Liver (tissue), 8 donors: ENCODE measurements at regions not wholly inside any gene's neighbourhood (a gene's known extent, or its start where the extent isn't known, plus 50 kb on each side); places are given as distances from the start of the nearest gene placed in this dataset.

Source experiments
- DNase-seq: peaks from one replicate; pipeline ENCODE4 v3.0.0-alpha.2; 2017; ENCODE audit warnings: low spot score
- H3K27ac ChIP-seq, 2 donors: one replicate each; pipeline ENCODE4 v1.7.0; 2013; ENCODE audit warnings: inconsistent platforms in 2 of 2, low read length in 2 of 2, control low read depth in 1 of 2, low read depth in 1 of 2, mild to moderate bottlenecking in 1 of 2
- H3K27me3 ChIP-seq, 4 donors: one replicate each; pipeline versions ENCODE4 v1.6.1 to v1.7.0; 2013; ENCODE audit warnings: low read length in 3 of 4, inconsistent platforms in 1 of 4, mild to moderate bottlenecking in 1 of 4, moderate library complexity in 1 of 4; ENCODE audit not compliant: control insufficient read depth in 4 of 4, insufficient read depth in 4 of 4
- H3K36me3 ChIP-seq, 4 donors: one replicate each; pipeline versions ENCODE4 v1.6.1 to v1.7.0; 2013; ENCODE audit warnings: low read length in 3 of 4, mild to moderate bottlenecking in 3 of 4, low read depth in 1 of 4, moderate library complexity in 1 of 4; ENCODE audit not compliant: control insufficient read depth in 4 of 4, insufficient read depth in 3 of 4
- H3K4me1 ChIP-seq, 4 donors: one replicate each; pipeline versions ENCODE4 v1.6.1 to v1.7.0; 2013; ENCODE audit warnings: low read length in 3 of 4, mild to moderate bottlenecking in 3 of 4, moderate library complexity in 1 of 4; ENCODE audit not compliant: control insufficient read depth in 4 of 4, insufficient read depth in 4 of 4
- H3K4me3 ChIP-seq, 3 donors: one replicate each; pipeline versions ENCODE4 v1.6.1 to v1.7.0; 2013; ENCODE audit warnings: low read length in 3 of 3, control low read depth in 1 of 3, low read depth in 1 of 3, mild to moderate bottlenecking in 1 of 3
- H3K9ac ChIP-seq, 2 donors: one replicate each; pipeline ENCODE4 v1.7.0; 2013; ENCODE audit warnings: low read length in 2 of 2, mild to moderate bottlenecking in 2 of 2, moderate library complexity in 2 of 2, control low read depth in 1 of 2, low read depth in 1 of 2
- H3K9me3 ChIP-seq, 4 donors: one replicate each; pipeline versions ENCODE4 v1.6.1 to v1.7.0; 2013; ENCODE audit warnings: low read length in 3 of 4; ENCODE audit not compliant: control insufficient read depth in 4 of 4
- FOXA2 ChIP-seq: IDR thresholded peaks from 2 replicates; pipeline ENCODE4 v1.6.1; 2016; ENCODE audit warnings: antibody characterized with exemption
- GABPA ChIP-seq, 2 donors: IDR thresholded peaks in 1 of 2; conservative IDR thresholded peaks in 1 of 2; 2 replicates each; pipeline ENCODE4 v1.6.1; 2016; ENCODE audit warnings: antibody characterized with exemption in 2 of 2, mild to moderate bottlenecking in 1 of 2, moderate library complexity in 1 of 2
- HNF4A ChIP-seq, 2 donors: conservative IDR thresholded peaks; 2 replicates each; pipeline ENCODE4 v1.6.1; 2016; ENCODE audit warnings: antibody characterized with exemption in 2 of 2, mild to moderate bottlenecking in 2 of 2
- HNF4G ChIP-seq: IDR thresholded peaks from 2 replicates; pipeline ENCODE4 v1.6.1; 2016; ENCODE audit warnings: antibody characterized with exemption
- JUND ChIP-seq, 2 donors: IDR thresholded peaks; 2 replicates each; pipeline ENCODE4 v1.6.1; 2016; ENCODE audit warnings: antibody characterized with exemption in 2 of 2
- RAD21 ChIP-seq, 2 donors: IDR thresholded peaks; 2 replicates each; pipeline ENCODE4 v1.6.1; 2016; ENCODE audit warnings: antibody characterized with exemption in 2 of 2, mild to moderate bottlenecking in 2 of 2
- RXRA ChIP-seq, 2 donors: IDR thresholded peaks; 2 replicates each; pipeline ENCODE4 v1.6.1; 2017 to 2018; ENCODE audit warnings: antibody characterized with exemption in 2 of 2, mild to moderate bottlenecking in 1 of 2
- TAF1 ChIP-seq: conservative IDR thresholded peaks from 2 replicates; pipeline ENCODE4 v1.6.1; 2016; ENCODE audit warnings: antibody characterized with exemption, mild to moderate bottlenecking
- YY1 ChIP-seq: IDR thresholded peaks from 2 replicates; pipeline ENCODE4 v1.6.1; 2016; ENCODE audit warnings: antibody characterized with exemption, mild to moderate bottlenecking
- WGBS: extraction: QIAGEN DNeasy Blood & Tissue Kit; methylation state at CpG from one replicate; pipeline ENCODE4 v1.1.7; 2013; 5-methylcytosine and 5-hydroxymethylcytosine counted together
- TF ChIP-seq, protein P1 (sequence below): IDR thresholded peaks from 2 replicates; pipeline ENCODE4 v1.6.1; 2016; ENCODE audit warnings: antibody characterized with exemption
- TF ChIP-seq, protein P2 (sequence below): IDR thresholded peaks from 2 replicates; pipeline ENCODE4 v1.6.1; 2016; ENCODE audit warnings: antibody characterized with exemption, mild to moderate bottlenecking
- TF ChIP-seq, protein P3 (sequence below): IDR thresholded peaks from 2 replicates; pipeline ENCODE4 v1.6.1; 2016; ENCODE audit warnings: antibody characterized with exemption
- TF ChIP-seq, protein P4 (sequence below): fragments of 150-350 bp; IDR thresholded peaks from 2 replicates; pipeline ENCODE4 v1.5.1; 2017; ENCODE audit warnings: improper control_type of control experiment, low read depth, low read length; ENCODE audit not compliant: missing input control
- donor health status: healthy.
- donor health status: healthy.
- donor health status: healthy.
- donor health status: healthy.
- donor health status: healthy.

DNA sequence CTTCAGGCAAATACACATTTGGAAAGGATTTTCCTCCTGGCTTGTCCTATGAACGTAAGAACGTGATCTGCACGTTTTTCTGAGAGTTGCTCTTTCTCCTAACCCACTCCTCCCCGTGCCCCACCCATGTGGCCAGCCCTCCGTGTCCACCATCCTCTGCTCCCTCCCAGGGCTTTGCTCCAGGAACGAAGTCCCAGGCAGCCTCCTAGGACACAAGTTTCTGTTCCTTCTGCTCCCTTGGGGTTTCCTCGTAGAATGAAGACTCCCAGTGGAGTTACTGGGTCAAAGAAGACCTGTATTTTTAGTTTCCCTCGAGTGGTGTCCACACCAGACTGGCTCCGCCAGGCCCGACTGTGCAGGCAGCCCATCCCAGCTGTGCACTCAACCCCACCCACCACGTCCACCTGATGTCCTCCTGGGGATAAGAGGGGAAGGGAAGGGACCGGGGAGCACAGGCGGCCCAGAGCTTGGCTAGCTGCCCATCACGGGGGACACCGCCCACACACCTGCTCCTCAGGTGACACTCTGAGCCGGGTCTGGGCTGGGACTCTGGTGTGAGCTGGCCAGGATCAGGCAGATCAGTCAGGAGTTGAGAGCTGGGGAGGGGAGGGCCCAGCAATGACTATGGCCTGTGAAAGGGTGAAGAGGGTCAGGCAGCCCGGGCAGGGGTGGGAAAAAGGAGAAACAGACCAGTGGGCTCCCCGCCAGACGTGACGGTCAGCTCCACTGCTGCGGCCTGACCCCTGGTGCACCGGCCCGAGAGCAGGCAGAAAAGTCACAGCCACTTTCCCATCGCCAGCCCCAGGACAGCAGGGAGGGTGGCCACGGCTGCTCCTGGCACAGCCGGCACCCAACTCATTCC is 54.3 kb upstream of the PPP2R2D start:
- Histone ChIP-seq H3K36me3 (no peaks in the 10 kb centered on the region), H3K4me3 (no peak overlapping the region), H3K9me3 (no peaks in the 10 kb centered on the region), H3K9ac (no peak overlapping the region), H3K27me3 (no peaks in the 10 kb centered on the region), H3K27ac (no peak overlapping the region), H3K4me1 (no peaks in the 10 kb centered on the region)
- TF ChIP-seq HNF4G, result no peak
- no peak for TF ChIP-seq GABPA (IDR thresholded peaks at IDR 0.05 in 1 of 2, conservative IDR thresholded peaks at IDR 0.05 in 1 of 2)
- TF ChIP-seq, protein P1, sequence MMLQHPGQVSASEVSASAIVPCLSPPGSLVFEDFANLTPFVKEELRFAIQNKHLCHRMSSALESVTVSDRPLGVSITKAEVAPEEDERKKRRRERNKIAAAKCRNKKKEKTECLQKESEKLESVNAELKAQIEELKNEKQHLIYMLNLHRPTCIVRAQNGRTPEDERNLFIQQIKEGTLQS, result no peak
- TF ChIP-seq, protein P2, sequence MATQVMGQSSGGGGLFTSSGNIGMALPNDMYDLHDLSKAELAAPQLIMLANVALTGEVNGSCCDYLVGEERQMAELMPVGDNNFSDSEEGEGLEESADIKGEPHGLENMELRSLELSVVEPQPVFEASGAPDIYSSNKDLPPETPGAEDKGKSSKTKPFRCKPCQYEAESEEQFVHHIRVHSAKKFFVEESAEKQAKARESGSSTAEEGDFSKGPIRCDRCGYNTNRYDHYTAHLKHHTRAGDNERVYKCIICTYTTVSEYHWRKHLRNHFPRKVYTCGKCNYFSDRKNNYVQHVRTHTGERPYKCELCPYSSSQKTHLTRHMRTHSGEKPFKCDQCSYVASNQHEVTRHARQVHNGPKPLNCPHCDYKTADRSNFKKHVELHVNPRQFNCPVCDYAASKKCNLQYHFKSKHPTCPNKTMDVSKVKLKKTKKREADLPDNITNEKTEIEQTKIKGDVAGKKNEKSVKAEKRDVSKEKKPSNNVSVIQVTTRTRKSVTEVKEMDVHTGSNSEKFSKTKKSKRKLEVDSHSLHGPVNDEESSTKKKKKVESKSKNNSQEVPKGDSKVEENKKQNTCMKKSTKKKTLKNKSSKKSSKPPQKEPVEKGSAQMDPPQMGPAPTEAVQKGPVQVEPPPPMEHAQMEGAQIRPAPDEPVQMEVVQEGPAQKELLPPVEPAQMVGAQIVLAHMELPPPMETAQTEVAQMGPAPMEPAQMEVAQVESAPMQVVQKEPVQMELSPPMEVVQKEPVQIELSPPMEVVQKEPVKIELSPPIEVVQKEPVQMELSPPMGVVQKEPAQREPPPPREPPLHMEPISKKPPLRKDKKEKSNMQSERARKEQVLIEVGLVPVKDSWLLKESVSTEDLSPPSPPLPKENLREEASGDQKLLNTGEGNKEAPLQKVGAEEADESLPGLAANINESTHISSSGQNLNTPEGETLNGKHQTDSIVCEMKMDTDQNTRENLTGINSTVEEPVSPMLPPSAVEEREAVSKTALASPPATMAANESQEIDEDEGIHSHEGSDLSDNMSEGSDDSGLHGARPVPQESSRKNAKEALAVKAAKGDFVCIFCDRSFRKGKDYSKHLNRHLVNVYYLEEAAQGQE, result no peak
- no peak for TF ChIP-seq RXRA (IDR thresholded peaks at IDR 0.05)
- TF ChIP-seq JUND (IDR thresholded peaks at IDR 0.05), result no peak
- no peak for TF ChIP-seq FOXA2
- TF ChIP-seq HNF4A (conservative IDR thresholded peaks at IDR 0.05), result no peak
- TF ChIP-seq RAD21 (IDR thresholded peaks at IDR 0.05), result no peak
- TF ChIP-seq YY1, result no peak
- 73% methylated on average over 26 of the region's 26 CpGs for WGBS
- no peak for DNase-seq

DNA sequence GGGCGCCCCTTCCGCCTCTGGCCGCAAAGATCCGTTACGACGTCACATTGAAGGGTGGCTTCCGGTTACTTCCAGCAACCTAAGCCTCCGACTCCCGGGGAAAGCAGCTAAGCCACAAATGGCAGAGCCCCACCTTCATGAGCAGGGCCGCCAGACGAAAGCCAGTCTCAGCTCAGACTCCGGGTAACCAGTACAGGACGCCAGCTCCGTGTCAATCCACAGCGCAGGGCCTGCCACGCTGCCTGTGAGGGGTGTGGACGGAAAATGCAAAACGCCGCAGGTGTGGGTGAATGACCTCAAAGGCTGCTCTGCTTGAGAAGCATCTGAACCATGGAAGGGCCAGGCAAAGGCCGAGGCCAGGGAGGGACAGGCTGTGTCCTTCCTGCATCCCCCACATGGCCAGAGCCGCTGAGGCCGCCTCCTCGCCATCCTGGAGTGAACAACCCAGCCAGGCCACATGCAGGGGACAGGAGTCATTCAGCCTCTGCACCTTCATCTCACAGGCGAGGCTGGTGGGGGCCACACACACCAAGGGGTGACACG is 53.5 kb upstream of the PPP2R2D start:
- Histone ChIP-seq H3K27ac (no peak overlapping the region), H3K36me3 (no peaks in the 10 kb centered on the region), H3K27me3 (no peaks in the 10 kb centered on the region), H3K4me1 (no peaks in the 10 kb centered on the region), H3K4me3 (no peak overlapping the region), H3K9ac (no peak overlapping the region), H3K9me3 (no peaks in the 10 kb centered on the region)
- no peak for DNase-seq
- TF ChIP-seq, protein P1, result no peak
- TF ChIP-seq TAF1 (no peak), HNF4G (no peak)
- TF ChIP-seq, protein P3, sequence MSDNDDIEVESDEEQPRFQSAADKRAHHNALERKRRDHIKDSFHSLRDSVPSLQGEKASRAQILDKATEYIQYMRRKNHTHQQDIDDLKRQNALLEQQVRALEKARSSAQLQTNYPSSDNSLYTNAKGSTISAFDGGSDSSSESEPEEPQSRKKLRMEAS, result no peak
- TF ChIP-seq, protein P4, sequence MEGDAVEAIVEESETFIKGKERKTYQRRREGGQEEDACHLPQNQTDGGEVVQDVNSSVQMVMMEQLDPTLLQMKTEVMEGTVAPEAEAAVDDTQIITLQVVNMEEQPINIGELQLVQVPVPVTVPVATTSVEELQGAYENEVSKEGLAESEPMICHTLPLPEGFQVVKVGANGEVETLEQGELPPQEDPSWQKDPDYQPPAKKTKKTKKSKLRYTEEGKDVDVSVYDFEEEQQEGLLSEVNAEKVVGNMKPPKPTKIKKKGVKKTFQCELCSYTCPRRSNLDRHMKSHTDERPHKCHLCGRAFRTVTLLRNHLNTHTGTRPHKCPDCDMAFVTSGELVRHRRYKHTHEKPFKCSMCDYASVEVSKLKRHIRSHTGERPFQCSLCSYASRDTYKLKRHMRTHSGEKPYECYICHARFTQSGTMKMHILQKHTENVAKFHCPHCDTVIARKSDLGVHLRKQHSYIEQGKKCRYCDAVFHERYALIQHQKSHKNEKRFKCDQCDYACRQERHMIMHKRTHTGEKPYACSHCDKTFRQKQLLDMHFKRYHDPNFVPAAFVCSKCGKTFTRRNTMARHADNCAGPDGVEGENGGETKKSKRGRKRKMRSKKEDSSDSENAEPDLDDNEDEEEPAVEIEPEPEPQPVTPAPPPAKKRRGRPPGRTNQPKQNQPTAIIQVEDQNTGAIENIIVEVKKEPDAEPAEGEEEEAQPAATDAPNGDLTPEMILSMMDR, result no peak
- 84% methylated on average over 25 of the region's 25 CpGs for whole genome bisulfite sequencing
